HG03571 (cell line): ENCODE measurements at regions not wholly inside any gene's neighbourhood (a gene's known extent, or its start where the extent isn't known, plus 50 kb on each side); places are given as distances from the start of the nearest gene placed in this dataset.

ENCODE experiments used
- ATAC-seq: cut with Tn5 transposase; IDR thresholded peaks from one replicate; pipeline ENCODE4 v1.9.1; 2021; ENCODE audit not compliant: unreplicated experiment

GRCh38 chr3:180332608-180333007, 269.4 kb upstream of the TTC14 start:
- peak; percentile 46 for ATAC-seq

GRCh38 chr3:180335050-180335449, 266.9 kb upstream of the TTC14 start:
- ATAC-seq: no peak

- ATAC-seq: no peak
These were observed 261.6 kb upstream of the TTC14 start for GRCh38 chr3:180340395-180340794.

GRCh38 chr3:180341516-180341915, 260.4 kb upstream of the TTC14 start:
- ATAC-seq: no peak

- no peak for ATAC-seq
These were observed 250.4 kb upstream of the TTC14 start for GRCh38 chr3:180351601-180352000.

- ATAC-seq: no peak
These were observed 249.7 kb upstream of the TTC14 start for GRCh38 chr3:180352261-180352660.

GRCh38 chr3:180354214-180354613, 247.7 kb upstream of the TTC14 start:
- ATAC-seq: no peak

- ATAC-seq: no peak
These were observed 243.8 kb upstream of the TTC14 start for GRCh38 chr3:180358179-180358578.

GRCh38 chr3:180359061-180359952, 242.7 kb upstream of the TTC14 start:
- no peak for ATAC-seq

GRCh38 chr3:180359953-180360279, 242.0 kb upstream of the TTC14 start:
- ATAC-seq: no peak

- no peak for ATAC-seq
These were observed 239.9 kb upstream of the TTC14 start for GRCh38 chr3:180362081-180362480.

- ATAC-seq: no peak
These were observed 226.1 kb upstream of the TTC14 start for GRCh38 chr3:180375831-180376230.

- ATAC-seq: no peak
These were observed 223.5 kb upstream of the TTC14 start for GRCh38 chr3:180378496-180378895.

- ATAC-seq: no peak
These were observed 219.3 kb upstream of the TTC14 start for GRCh38 chr3:180382638-180383180.

- ATAC-seq: no peak
These were observed 218.5 kb upstream of the TTC14 start for GRCh38 chr3:180383332-180384020.

- no peak for ATAC-seq
These were observed 211.7 kb upstream of the TTC14 start for GRCh38 chr3:180390313-180390712.

- ATAC-seq: no peak
These were observed 211.0 kb upstream of the TTC14 start for GRCh38 chr3:180391001-180391400.

- ATAC-seq: no peak
These were observed 200.7 kb upstream of the TTC14 start for GRCh38 chr3:180401226-180401625.

GRCh38 chr3:180402471-180403073, 199.4 kb upstream of the TTC14 start:
- ATAC-seq: peak; percentile 82

- ATAC-seq: no peak
These were observed 198.8 kb upstream of the TTC14 start for GRCh38 chr3:180403156-180403555.

- ATAC-seq: no peak
These were observed 193.3 kb upstream of the TTC14 start for GRCh38 chr3:180408654-180409053.

GRCh38 chr3:180409170-180409569, 192.8 kb upstream of the TTC14 start:
- ATAC-seq: no peak
